22Rv1 (cell line): ENCODE measurements at regions not wholly inside any gene's neighbourhood (a gene's known extent, or its start where the extent isn't known, plus 50 kb on each side); places are given as distances from the start of the nearest gene placed in this dataset.

Source experiments
- H3K27ac ChIP-seq: fragments of 450-650 bp; 2 replicates; pipeline ENCODE4 v1.5.1; 2017
- ZFX ChIP-seq: fragments of 450-650 bp; IDR thresholded peaks from 2 replicates; pipeline ENCODE4 v1.6.1; 2017; ENCODE audit warnings: antibody characterized with exemption, borderline replicate concordance
- TF ChIP-seq, protein P1 (sequence below): fragments of 450-650 bp; IDR thresholded peaks from 2 replicates; pipeline ENCODE4 v1.5.1; 2017; ENCODE audit warnings: mild to moderate bottlenecking

- TF ChIP-seq, protein P1, sequence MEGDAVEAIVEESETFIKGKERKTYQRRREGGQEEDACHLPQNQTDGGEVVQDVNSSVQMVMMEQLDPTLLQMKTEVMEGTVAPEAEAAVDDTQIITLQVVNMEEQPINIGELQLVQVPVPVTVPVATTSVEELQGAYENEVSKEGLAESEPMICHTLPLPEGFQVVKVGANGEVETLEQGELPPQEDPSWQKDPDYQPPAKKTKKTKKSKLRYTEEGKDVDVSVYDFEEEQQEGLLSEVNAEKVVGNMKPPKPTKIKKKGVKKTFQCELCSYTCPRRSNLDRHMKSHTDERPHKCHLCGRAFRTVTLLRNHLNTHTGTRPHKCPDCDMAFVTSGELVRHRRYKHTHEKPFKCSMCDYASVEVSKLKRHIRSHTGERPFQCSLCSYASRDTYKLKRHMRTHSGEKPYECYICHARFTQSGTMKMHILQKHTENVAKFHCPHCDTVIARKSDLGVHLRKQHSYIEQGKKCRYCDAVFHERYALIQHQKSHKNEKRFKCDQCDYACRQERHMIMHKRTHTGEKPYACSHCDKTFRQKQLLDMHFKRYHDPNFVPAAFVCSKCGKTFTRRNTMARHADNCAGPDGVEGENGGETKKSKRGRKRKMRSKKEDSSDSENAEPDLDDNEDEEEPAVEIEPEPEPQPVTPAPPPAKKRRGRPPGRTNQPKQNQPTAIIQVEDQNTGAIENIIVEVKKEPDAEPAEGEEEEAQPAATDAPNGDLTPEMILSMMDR, result no peak
- TF ChIP-seq ZFX, result no peak
- H3K27ac ChIP-seq, result no peak overlapping the region
Measured at GRCh38 chr16:85535352-85536072, 77.6 kb upstream of the GSE1 start.

GRCh38 chr16:85536073-85536410 is 77.1 kb upstream of the GSE1 start:
- no peak overlapping the region for H3K27ac ChIP-seq

DNA sequence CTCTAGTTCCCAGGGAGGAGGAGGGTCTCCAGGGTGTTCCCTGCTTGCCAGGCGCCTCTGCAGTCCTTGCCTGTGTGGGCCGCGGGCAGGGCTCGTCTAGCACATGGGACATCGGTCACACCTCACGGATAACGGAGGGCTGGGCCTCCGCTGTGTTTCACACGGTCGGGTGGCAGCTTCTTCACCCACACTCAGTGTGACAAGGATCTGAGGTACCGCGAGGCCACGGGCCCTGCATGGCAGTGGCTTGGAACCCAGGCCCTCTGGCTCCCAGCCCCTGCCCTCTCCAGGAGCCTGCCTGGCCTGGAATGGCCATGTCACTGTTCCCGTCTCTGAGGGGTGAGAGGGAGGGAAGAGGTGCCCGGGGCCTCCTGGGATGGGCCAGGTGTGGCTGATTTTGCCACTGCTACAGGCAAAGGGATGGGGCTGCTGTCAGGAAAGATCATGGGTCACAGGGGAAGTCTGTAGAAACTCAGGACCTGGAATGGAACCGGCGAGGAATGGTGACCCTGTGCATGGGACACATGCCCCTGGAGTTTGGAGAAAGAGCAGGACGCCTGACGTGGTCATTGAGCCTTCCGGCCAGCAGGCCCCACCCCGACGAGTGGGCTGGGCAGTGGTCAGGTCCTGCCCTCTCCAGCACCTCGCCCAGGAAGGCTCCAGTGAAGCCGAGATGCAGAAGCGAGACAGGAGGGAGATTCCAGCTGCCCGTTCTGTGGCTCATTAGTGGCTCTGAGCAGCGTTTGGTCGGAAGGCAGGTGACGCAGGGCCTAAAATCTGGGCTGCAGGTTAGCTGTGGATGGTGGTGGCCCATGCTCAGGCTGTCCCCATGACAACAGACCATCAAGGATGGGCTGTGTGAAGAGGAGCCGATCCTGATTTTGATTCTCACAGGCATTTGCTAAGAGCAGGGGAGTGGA is 76.5 kb upstream of the GSE1 start:
- no peak for TF ChIP-seq ZFX
- TF ChIP-seq, protein P1, result no peak
- no peak overlapping the region for H3K27ac ChIP-seq

More at GRCh38 chr16:85536073-85536410, 77.1 kb upstream of the GSE1 start:
- TF ChIP-seq, protein P1, result no peak
- TF ChIP-seq ZFX, result no peak

- TF ChIP-seq, protein P1, result no peak
- TF ChIP-seq ZFX, result no peak
- no peak overlapping the region for H3K27ac ChIP-seq
Measured at GRCh38 chr16:85537331-85537788, 75.8 kb upstream of the GSE1 start.

DNA sequence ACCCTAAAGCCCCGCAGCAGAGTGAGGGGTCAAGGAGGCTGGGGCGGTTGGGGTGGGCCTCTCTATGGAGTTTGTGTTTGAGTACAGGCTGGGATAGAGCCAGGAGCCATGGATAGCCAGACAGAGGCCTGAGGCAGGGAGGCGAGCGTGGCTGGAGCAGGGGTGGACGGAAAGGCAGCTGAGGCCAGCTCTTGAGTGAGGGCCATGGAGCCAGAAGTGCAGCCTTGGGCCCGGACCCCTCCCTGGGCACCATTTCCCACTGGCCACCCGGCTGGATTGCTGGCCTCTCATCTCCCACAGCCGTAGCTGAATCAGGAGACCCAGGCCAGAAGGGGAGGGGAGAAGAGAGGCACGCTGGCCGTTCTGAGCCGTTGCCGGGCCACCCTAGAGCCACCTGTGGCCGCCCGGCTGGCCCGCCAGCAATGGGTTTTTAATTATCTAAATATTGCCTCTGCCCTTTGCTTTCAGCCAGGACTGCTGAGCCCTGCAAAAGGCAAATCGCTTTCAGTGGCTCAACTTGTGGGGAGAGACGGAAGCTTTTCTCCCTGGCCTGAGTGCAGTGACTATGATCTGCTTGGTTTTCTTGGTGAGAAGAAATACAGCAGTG is 75.2 kb upstream of the GSE1 start:
- H3K27ac ChIP-seq, result no peak overlapping the region
- no peak for TF ChIP-seq ZFX
- TF ChIP-seq, protein P1, result no peak

- H3K27ac ChIP-seq, result no peak overlapping the region
Measured at GRCh38 chr16:85539084-85539483, 74.0 kb upstream of the GSE1 start.

More at GRCh38 chr16:85539084-85539483, 74.0 kb upstream of the GSE1 start:
- no peak for TF ChIP-seq ZFX
- TF ChIP-seq, protein P1, result no peak
